ENCODE measurements at regions not wholly inside any gene's neighbourhood (a gene's known extent, or its start where the extent isn't known, plus 50 kb on each side); places are given as distances from the start of the nearest gene placed in this dataset.
"Not testable (repeated sequence)": the region's sequence is repeated elsewhere in the genome, so short reads cannot be mapped to it uniquely, and the experiment has no call there.

GRCh38 chr16:80893686-80894085 lies 89.3 kb upstream of the CDYL2 start:
- no peaks in the 10 kb centered on the region for H3K27me3 ChIP-seq (replicated peaks; ENCODE audit: insufficient read depth, low read depth, low read length, poor library complexity)
- H3K9me3 ChIP-seq (ENCODE audit: low read depth, low read length, poor library complexity, severe bottlenecking), result no peaks in the 10 kb centered on the region
- no TSS peak for BruUV-seq (replicated peaks)
- intact Hi-C loops (cut with micrococcal nuclease; ENCODE audit: unreplicated experiment), result no loop called here
- no peak overlapping the region for H3K4me3 ChIP-seq (ENCODE audit: low read depth, low read length, poor library complexity, severe bottlenecking)
- no peaks in the 10 kb centered on the region for H3K4me1 ChIP-seq (ENCODE audit: insufficient read depth, low read length, poor library complexity, severe bottlenecking)
- ChIA-PET CTCF (no interaction called here), POLR2A (ENCODE audit: low non-redundant PET) (no interaction called here)
- H3K36me3 ChIP-seq (ENCODE audit: insufficient read depth, low read length, poor library complexity, severe bottlenecking), result no peaks in the 10 kb centered on the region
- TF ChIP-seq, protein P1, sequence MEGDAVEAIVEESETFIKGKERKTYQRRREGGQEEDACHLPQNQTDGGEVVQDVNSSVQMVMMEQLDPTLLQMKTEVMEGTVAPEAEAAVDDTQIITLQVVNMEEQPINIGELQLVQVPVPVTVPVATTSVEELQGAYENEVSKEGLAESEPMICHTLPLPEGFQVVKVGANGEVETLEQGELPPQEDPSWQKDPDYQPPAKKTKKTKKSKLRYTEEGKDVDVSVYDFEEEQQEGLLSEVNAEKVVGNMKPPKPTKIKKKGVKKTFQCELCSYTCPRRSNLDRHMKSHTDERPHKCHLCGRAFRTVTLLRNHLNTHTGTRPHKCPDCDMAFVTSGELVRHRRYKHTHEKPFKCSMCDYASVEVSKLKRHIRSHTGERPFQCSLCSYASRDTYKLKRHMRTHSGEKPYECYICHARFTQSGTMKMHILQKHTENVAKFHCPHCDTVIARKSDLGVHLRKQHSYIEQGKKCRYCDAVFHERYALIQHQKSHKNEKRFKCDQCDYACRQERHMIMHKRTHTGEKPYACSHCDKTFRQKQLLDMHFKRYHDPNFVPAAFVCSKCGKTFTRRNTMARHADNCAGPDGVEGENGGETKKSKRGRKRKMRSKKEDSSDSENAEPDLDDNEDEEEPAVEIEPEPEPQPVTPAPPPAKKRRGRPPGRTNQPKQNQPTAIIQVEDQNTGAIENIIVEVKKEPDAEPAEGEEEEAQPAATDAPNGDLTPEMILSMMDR (conservative IDR thresholded peaks at IDR 0.05; ENCODE audit: low read depth, low read length), result no peak
- no peak for TF ChIP-seq EZH2 (IDR thresholded peaks at IDR 0.05; ENCODE audit: borderline replicate concordance, low read depth, low read length, poor library complexity, severe bottlenecking)
- H3K27ac ChIP-seq (ENCODE audit: low read depth, low read length, poor library complexity, severe bottlenecking), result no peak overlapping the region
- DNase-seq (ENCODE audit: low spot score), result no peak

DNA sequence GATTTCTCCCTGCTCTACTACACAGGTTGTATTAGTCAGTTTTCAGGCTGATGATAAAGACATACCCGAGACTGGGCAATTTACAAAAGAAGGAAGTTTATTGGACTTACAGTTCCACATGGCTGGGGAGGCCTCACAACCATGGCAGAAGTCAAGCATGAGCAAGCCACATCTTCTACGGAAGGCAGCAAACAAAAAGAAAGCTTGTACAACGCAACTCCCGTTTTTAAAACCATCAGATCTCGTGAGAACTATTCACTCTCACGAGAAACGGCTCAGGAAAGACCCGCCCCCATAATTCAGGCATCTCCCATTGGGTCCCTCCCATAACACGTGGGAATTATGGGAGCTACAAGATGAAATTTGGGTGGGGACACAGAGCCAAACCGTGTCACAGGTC lies 88.0 kb upstream of the CDYL2 start:
- H3K4me1 ChIP-seq (ENCODE audit: insufficient read depth, low read length, poor library complexity, severe bottlenecking); DNase-seq (ENCODE audit: low spot score); intact Hi-C loops (cut with micrococcal nuclease; ENCODE audit: unreplicated experiment); H3K27ac ChIP-seq (ENCODE audit: low read depth, low read length, poor library complexity, severe bottlenecking); H3K9me3 ChIP-seq (ENCODE audit: low read depth, low read length, poor library complexity, severe bottlenecking); POLR2A ChIA-PET (ENCODE audit: low non-redundant PET); CTCF ChIA-PET; H3K4me3 ChIP-seq (ENCODE audit: low read depth, low read length, poor library complexity, severe bottlenecking); H3K27me3 ChIP-seq (replicated peaks; ENCODE audit: insufficient read depth, low read depth, low read length, poor library complexity); BruUV-seq (replicated peaks); H3K36me3 ChIP-seq (ENCODE audit: insufficient read depth, low read length, poor library complexity, severe bottlenecking): not testable (repeated sequence)

DNA sequence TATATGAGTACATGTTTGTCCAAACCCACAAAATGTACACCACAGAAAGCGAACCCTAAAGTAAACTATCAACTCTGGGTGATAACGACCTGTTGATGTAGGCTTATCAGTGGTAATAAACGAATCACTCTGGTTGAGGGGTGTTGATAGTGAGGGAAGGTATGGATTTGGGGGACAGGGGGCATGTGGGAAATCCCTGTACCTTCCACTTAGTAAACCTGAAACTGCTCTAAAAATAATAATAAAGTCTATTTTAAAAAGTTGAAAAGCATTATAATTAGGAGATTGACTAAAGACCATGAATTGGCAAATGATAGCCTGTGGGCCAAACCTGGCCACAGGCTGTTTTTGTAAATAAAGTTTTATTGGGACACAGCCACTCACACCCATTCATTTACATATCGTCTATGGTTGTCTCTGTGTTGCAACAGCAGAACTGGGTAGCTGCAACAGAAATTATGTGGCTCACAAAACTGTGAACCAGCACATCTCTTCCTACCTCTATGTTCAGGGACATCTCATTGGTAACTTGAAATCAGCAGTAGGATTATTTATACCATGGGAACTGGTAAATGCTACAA lies 85.5 kb upstream of the CDYL2 start:
- no peaks in the 10 kb centered on the region for H3K4me1 ChIP-seq (ENCODE audit: insufficient read depth, low read length, poor library complexity, severe bottlenecking)
- no peak overlapping the region for H3K27ac ChIP-seq (ENCODE audit: low read depth, low read length, poor library complexity, severe bottlenecking)
- ChIA-PET POLR2A (ENCODE audit: low non-redundant PET) (no interaction called here), CTCF (no interaction called here)
- DNase-seq (ENCODE audit: low spot score), result no peak
- no TSS peak for BruUV-seq (replicated peaks)
- H3K9me3 ChIP-seq (ENCODE audit: low read depth, low read length, poor library complexity, severe bottlenecking), result no peaks in the 10 kb centered on the region
- no peaks in the 10 kb centered on the region for H3K36me3 ChIP-seq (ENCODE audit: insufficient read depth, low read length, poor library complexity, severe bottlenecking)
- intact Hi-C loops (cut with micrococcal nuclease; ENCODE audit: unreplicated experiment), result no loop called here
- H3K4me3 ChIP-seq (ENCODE audit: low read depth, low read length, poor library complexity, severe bottlenecking), result no peak overlapping the region
- H3K27me3 ChIP-seq (replicated peaks; ENCODE audit: insufficient read depth, low read depth, low read length, poor library complexity), result peaks cover 3% of the 10 kb centered on the region
- TF ChIP-seq, protein P1 (conservative IDR thresholded peaks at IDR 0.05; ENCODE audit: low read depth, low read length), result no peak
- TF ChIP-seq EZH2 (IDR thresholded peaks at IDR 0.05; ENCODE audit: borderline replicate concordance, low read depth, low read length, poor library complexity, severe bottlenecking), result no peak

DNA sequence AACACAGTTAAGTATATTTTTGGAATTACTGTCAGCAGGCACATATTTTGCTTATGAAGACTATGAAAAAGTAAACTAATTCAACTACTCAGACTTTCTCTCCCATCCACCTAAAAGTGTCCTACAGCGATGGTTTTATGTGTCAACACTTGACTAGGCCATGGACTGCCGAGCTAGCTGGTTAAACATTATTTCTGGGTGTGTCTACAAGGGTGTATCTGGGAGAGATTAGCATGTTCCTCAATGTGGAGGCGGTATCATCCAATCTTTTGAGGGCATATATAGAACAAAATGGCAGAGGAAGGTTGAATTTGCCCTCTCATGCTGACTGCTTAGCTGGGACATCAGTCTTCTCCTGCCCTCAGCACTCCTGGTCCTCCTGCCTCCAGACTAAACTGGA lies 82.7 kb upstream of the CDYL2 start:
- Histone ChIP-seq H3K4me3 (ENCODE audit: low read depth, low read length, poor library complexity, severe bottlenecking) (no peak overlapping the region), H3K4me1 (ENCODE audit: insufficient read depth, low read length, poor library complexity, severe bottlenecking) (no peaks in the 10 kb centered on the region), H3K36me3 (ENCODE audit: insufficient read depth, low read length, poor library complexity, severe bottlenecking) (no peaks in the 10 kb centered on the region), H3K27me3 (replicated peaks; ENCODE audit: insufficient read depth, low read depth, low read length, poor library complexity) (peaks cover 13% of the 10 kb centered on the region), H3K9me3 (ENCODE audit: low read depth, low read length, poor library complexity, severe bottlenecking) (no peaks in the 10 kb centered on the region), H3K27ac (ENCODE audit: low read depth, low read length, poor library complexity, severe bottlenecking) (no peak overlapping the region)
- intact Hi-C loops (cut with micrococcal nuclease; ENCODE audit: unreplicated experiment), result no loop called here
- no TSS peak for BruUV-seq (replicated peaks)
- no peak for DNase-seq (ENCODE audit: low spot score)
- no peak for TF ChIP-seq EZH2 (IDR thresholded peaks at IDR 0.05; ENCODE audit: borderline replicate concordance, low read depth, low read length, poor library complexity, severe bottlenecking)
- TF ChIP-seq, protein P1 (conservative IDR thresholded peaks at IDR 0.05; ENCODE audit: low read depth, low read length), result no peak
- POLR2A ChIA-PET (ENCODE audit: low non-redundant PET), result no interaction called here
- CTCF ChIA-PET, result no interaction called here

Data from A673 (cell line).